ENCODE measurements at regions not wholly inside any gene's neighbourhood (a gene's known extent, or its start where the extent isn't known, plus 50 kb on each side); places are given as distances from the start of the nearest gene placed in this dataset.

GRCh38 chr5:98173334-98173733 lies 600.1 kb upstream of the RGMB start:
- TF ChIP-seq EP300 (IDR thresholded peaks at IDR 0.05) = no peak
- TF ChIP-seq CTCF (IDR thresholded peaks at IDR 0.05) = no peak
- no peak for TF ChIP-seq POLR2A (IDR thresholded peaks at IDR 0.05; ENCODE audit: low read depth)
